ENCODE measurements at regions not wholly inside any gene's neighbourhood (a gene's known extent, or its start where the extent isn't known, plus 50 kb on each side); places are given as distances from the start of the nearest gene placed in this dataset.

DNA sequence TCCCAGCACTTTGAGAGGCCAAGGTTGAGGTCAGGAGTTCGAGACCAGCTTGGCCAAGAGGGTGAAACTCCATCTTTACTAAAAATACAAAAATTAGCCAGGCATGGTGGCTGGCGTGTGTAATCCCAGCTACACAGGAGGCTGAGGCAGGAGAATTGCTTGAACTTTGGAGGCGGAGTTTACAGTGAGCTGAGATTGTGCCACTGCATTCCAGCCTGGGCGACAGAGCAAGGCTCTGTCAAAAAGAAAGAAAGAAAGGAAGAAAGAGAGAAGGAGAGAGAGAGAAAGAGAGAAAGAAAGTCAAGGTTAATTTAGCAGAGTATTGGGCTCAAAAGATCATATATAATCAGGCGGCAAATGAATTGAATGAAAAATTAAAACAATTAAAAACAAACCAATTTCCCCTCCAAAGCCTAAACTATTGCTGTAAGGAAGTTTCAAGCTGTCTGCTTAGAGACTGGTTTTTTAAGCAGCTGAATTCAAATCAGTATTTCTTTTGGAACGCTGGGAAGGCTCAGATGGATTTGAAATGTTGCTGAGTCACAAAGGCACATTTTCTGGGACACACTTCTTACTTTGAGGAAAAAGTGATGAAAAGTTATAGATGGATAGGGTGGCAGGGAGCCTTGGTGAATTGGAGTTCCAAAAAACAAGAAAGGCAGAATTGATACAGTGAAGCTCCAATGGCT lies 81.3 kb upstream of the BHLHE40 start:
- TF ChIP-seq GATA2 (IDR thresholded peaks at IDR 0.05; ENCODE audit: low read depth, low read length) (no peak), GATA3 (IDR thresholded peaks at IDR 0.05; ENCODE audit: low read depth, low read length) (no peak)
